ENCODE measurements at regions not wholly inside any gene's neighbourhood (a gene's known extent, or its start where the extent isn't known, plus 50 kb on each side); places are given as distances from the start of the nearest gene placed in this dataset.

- Histone ChIP-seq H3K79me2 (ENCODE audit: low read length) (no peaks in the 10 kb centered on the region), H3K27ac (ENCODE audit: low read length) (no peak overlapping the region), H2AFZ (ENCODE audit: low read length) (no peak overlapping the region), H3K4me3 (ENCODE audit: low read length) (no peak overlapping the region), H4K20me1 (ENCODE audit: insufficient read depth, low read length) (no peaks in the 10 kb centered on the region), H3K9me2 (replicated peaks; ENCODE audit: insufficient read depth, low read length) (no peaks in the 10 kb centered on the region), H3K4me2 (ENCODE audit: low read depth, low read length) (no peak overlapping the region), H3K36me3 (replicated peaks; ENCODE audit: insufficient read depth, low read length) (no peaks in the 10 kb centered on the region), H3K9ac (ENCODE audit: low read length) (no peak overlapping the region), H3K27me3 (replicated peaks; ENCODE audit: insufficient read depth, low read length) (no peaks in the 10 kb centered on the region), H3K4me1 (ENCODE audit: low read length) (no peaks in the 10 kb centered on the region), H3K9me3 (replicated peaks; ENCODE audit: insufficient read depth, low read length) (no peaks in the 10 kb centered on the region), H3F3A (ENCODE audit: insufficient read depth, low read length) (no peaks in the 10 kb centered on the region)
- DNase-seq: no peak
- TF ChIP-seq CTCF (IDR thresholded peaks at IDR 0.05; ENCODE audit: low read length): no peak
- no peak for TF ChIP-seq EZH2 (optimal IDR thresholded peaks at IDR 0.05; ENCODE audit: low read depth, low read length)
- no peak for TF ChIP-seq EZH2phosphoT487 (IDR thresholded peaks at IDR 0.05; ENCODE audit: low read length)
These were observed 660.5 kb upstream of the HS6ST1 start for GRCh38 chr2:128979182-128979581.

- no peaks in the 10 kb centered on the region for H3K9me3 ChIP-seq (replicated peaks; ENCODE audit: insufficient read depth, low read length)
- H3K79me2 ChIP-seq (ENCODE audit: low read length): no peaks in the 10 kb centered on the region
- no peaks in the 10 kb centered on the region for H3K27me3 ChIP-seq (replicated peaks; ENCODE audit: insufficient read depth, low read length)
- no peak overlapping the region for H3K4me3 ChIP-seq (ENCODE audit: low read length)
- no peak overlapping the region for H3K27ac ChIP-seq (ENCODE audit: low read length)
- H3K9ac ChIP-seq (ENCODE audit: low read length): no peak overlapping the region
- no peaks in the 10 kb centered on the region for H3K36me3 ChIP-seq (replicated peaks; ENCODE audit: insufficient read depth, low read length)
- no peak overlapping the region for H3K4me2 ChIP-seq (ENCODE audit: low read depth, low read length)
- no peaks in the 10 kb centered on the region for H3F3A ChIP-seq (ENCODE audit: insufficient read depth, low read length)
- H4K20me1 ChIP-seq (ENCODE audit: insufficient read depth, low read length): no peaks in the 10 kb centered on the region
- H2AFZ ChIP-seq (ENCODE audit: low read length): no peak overlapping the region
- TF ChIP-seq CTCF (IDR thresholded peaks at IDR 0.05; ENCODE audit: low read length) (no peak), EZH2 (optimal IDR thresholded peaks at IDR 0.05; ENCODE audit: low read depth, low read length) (no peak), EZH2phosphoT487 (IDR thresholded peaks at IDR 0.05; ENCODE audit: low read length) (no peak)
- no peaks in the 10 kb centered on the region for H3K9me2 ChIP-seq (replicated peaks; ENCODE audit: insufficient read depth, low read length)
- no peak for DNase-seq
- no peaks in the 10 kb centered on the region for H3K4me1 ChIP-seq (ENCODE audit: low read length)
These were observed 661.8 kb upstream of the HS6ST1 start for GRCh38 chr2:128980475-128980874.

GRCh38 chr2:128981353-128981752, 662.7 kb upstream of the HS6ST1 start:
- DNase-seq: no peak
- Histone ChIP-seq H2AFZ (ENCODE audit: low read length) (no peak overlapping the region), H3K4me1 (ENCODE audit: low read length) (no peaks in the 10 kb centered on the region), H3K27me3 (replicated peaks; ENCODE audit: insufficient read depth, low read length) (no peaks in the 10 kb centered on the region), H3K36me3 (replicated peaks; ENCODE audit: insufficient read depth, low read length) (no peaks in the 10 kb centered on the region), H3K9me2 (replicated peaks; ENCODE audit: insufficient read depth, low read length) (no peaks in the 10 kb centered on the region), H3K27ac (ENCODE audit: low read length) (no peak overlapping the region), H3K9me3 (replicated peaks; ENCODE audit: insufficient read depth, low read length) (no peaks in the 10 kb centered on the region), H3K4me2 (ENCODE audit: low read depth, low read length) (no peak overlapping the region), H4K20me1 (ENCODE audit: insufficient read depth, low read length) (no peaks in the 10 kb centered on the region), H3K4me3 (ENCODE audit: low read length) (no peak overlapping the region), H3F3A (ENCODE audit: insufficient read depth, low read length) (no peaks in the 10 kb centered on the region), H3K9ac (ENCODE audit: low read length) (no peak overlapping the region), H3K79me2 (ENCODE audit: low read length) (no peaks in the 10 kb centered on the region)
- TF ChIP-seq EZH2phosphoT487 (IDR thresholded peaks at IDR 0.05; ENCODE audit: low read length) (no peak), EZH2 (optimal IDR thresholded peaks at IDR 0.05; ENCODE audit: low read depth, low read length) (no peak), CTCF (IDR thresholded peaks at IDR 0.05; ENCODE audit: low read length) (no peak)
